SJSA1 (cell line): ENCODE measurements at regions not wholly inside any gene's neighbourhood (a gene's known extent, or its start where the extent isn't known, plus 50 kb on each side); places are given as distances from the start of the nearest gene placed in this dataset.

ENCODE experiments used
- DNase-seq, 2 experiments: peaks; one replicate each; pipeline ENCODE4 v3.0.0-alpha.2; 2015 to 2020; ENCODE audit warnings: low spot score in 2 of 2, low read depth in 1 of 2
- H3K27ac ChIP-seq: fragments of 250-450 bp; sonication (Bioruptor Pico); 2 replicates; pipeline ENCODE4 v1.5.1; 2020; ENCODE audit warnings: mild to moderate bottlenecking, moderate library complexity
- H3K27me3 ChIP-seq: fragments of 250-450 bp; sonication (Bioruptor Pico); replicated peaks from 2 replicates; pipeline ENCODE4 v1.5.1; 2020; ENCODE audit warnings: mild to moderate bottlenecking, moderate library complexity
- H3K36me3 ChIP-seq: fragments of 250-450 bp; sonication (Bioruptor Pico); 2 replicates; pipeline ENCODE4 v1.5.1; 2020; ENCODE audit warnings: mild to moderate bottlenecking
- H3K4me1 ChIP-seq: fragments of 250-450 bp; sonication (Bioruptor Pico); replicated peaks from 2 replicates; pipeline ENCODE4 v1.6.1; 2021; ENCODE audit warnings: mild to moderate bottlenecking
- H3K4me3 ChIP-seq: fragments of 250-450 bp; sonication (Bioruptor Pico); 2 replicates; pipeline ENCODE4 v1.5.1; 2020; ENCODE audit warnings: mild to moderate bottlenecking
- H3K9me3 ChIP-seq: fragments of 250-450 bp; sonication (Bioruptor Pico); replicated peaks from 2 replicates; pipeline ENCODE4 v1.5.1; 2020; ENCODE audit warnings: mild to moderate bottlenecking

DNA sequence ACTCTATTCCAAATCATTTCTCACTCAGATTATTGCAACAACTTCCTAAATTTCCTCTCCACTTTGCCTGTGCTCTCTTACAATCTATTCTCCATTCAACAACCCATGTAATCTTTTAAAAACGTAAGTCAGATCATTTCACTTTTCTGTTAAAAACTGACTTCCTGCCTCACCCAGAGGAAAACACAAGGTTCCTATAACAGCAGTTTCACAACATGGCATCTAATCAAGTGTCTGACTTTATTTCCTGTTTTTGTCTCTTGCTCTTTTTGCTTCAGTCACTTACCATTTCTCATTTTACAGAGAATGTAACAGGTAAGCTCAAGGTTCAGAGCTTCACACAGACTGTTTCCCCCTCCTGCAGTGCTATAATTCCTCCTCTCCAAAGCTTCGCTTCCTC, 560.7 kb downstream of the LRRIQ3 start:
- DNase-seq = no peak
- no peaks in the 10 kb centered on the region for H3K36me3 ChIP-seq
- H3K27ac ChIP-seq = no peak overlapping the region
- no peaks in the 10 kb centered on the region for H3K27me3 ChIP-seq
- no peak overlapping the region for H3K4me3 ChIP-seq
- no peaks in the 10 kb centered on the region for H3K4me1 ChIP-seq
- H3K9me3 ChIP-seq = no peaks in the 10 kb centered on the region

- Histone ChIP-seq H3K9me3 (no peaks in the 10 kb centered on the region), H3K4me1 (no peaks in the 10 kb centered on the region), H3K36me3 (no peaks in the 10 kb centered on the region), H3K27me3 (no peaks in the 10 kb centered on the region), H3K27ac (no peak overlapping the region), H3K4me3 (no peak overlapping the region)
- DNase-seq = peak in 1 of 2 experiments; percentile 1
Measured at GRCh38 chr1:73635021-73635420, 563.0 kb downstream of the LRRIQ3 start.

DNA sequence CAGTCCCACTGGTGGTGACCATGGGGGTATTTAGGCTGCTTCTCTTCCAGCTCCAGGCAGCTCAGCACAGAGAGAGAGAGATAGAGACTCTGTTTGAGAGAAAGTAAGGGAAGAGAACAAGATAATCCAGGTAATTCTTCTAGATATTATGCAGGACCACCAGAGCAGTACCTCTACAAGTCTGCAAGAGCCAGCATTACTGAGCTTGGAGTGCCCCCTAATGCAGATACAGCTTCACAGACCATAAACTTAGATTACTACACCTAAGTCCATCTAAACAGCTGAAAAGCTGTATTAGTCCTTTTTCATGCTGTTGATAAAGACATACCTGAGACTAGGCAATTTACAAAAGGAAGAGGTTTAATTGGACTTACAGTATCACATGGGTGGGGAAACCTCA, 570.3 kb downstream of the LRRIQ3 start:
- H3K4me3 ChIP-seq = no peak overlapping the region
- DNase-seq = no peak
- no peak overlapping the region for H3K27ac ChIP-seq
- no peaks in the 10 kb centered on the region for H3K9me3 ChIP-seq
- no peaks in the 10 kb centered on the region for H3K27me3 ChIP-seq
- no peaks in the 10 kb centered on the region for H3K36me3 ChIP-seq
- H3K4me1 ChIP-seq = no peaks in the 10 kb centered on the region

DNA sequence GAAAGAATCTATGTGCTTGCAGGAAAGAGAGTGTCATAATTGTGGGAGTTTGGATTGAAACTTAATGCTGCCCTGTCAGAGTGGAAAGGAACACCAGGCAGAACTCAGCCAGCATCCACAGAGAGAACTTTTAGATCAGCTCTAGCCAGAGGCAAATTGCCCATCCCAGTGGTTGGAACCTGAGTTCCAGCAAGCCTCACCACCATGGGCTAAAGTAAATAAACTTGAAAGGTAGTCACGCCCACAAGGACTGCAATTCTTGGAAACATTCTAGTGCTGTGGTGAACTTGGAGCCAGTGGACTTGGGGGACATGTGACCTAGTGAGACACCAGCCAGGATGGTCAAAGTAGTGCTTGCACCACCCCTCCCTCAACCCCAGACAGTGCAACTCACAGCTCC, 571.6 kb downstream of the LRRIQ3 start:
- Histone ChIP-seq H3K27me3 (no peaks in the 10 kb centered on the region), H3K27ac (no peak overlapping the region), H3K4me1 (no peaks in the 10 kb centered on the region), H3K4me3 (no peak overlapping the region), H3K9me3 (no peaks in the 10 kb centered on the region), H3K36me3 (no peaks in the 10 kb centered on the region)
- DNase-seq = no peak

GRCh38 chr1:73623946-73624345, 574.0 kb downstream of the LRRIQ3 start:
- no peaks in the 10 kb centered on the region for H3K27me3 ChIP-seq
- no peaks in the 10 kb centered on the region for H3K4me1 ChIP-seq
- H3K36me3 ChIP-seq = no peaks in the 10 kb centered on the region
- DNase-seq = no peak
- H3K9me3 ChIP-seq = no peaks in the 10 kb centered on the region
- H3K27ac ChIP-seq = no peak overlapping the region
- no peak overlapping the region for H3K4me3 ChIP-seq

- no peak for DNase-seq
- H3K27me3 ChIP-seq = no peaks in the 10 kb centered on the region
- H3K9me3 ChIP-seq = no peaks in the 10 kb centered on the region
- no peaks in the 10 kb centered on the region for H3K36me3 ChIP-seq
- no peak overlapping the region for H3K4me3 ChIP-seq
- H3K4me1 ChIP-seq = no peaks in the 10 kb centered on the region
- H3K27ac ChIP-seq = no peak overlapping the region
Measured at GRCh38 chr1:73617145-73617544, 580.8 kb downstream of the LRRIQ3 start.

GRCh38 chr1:73611681-73612080, 586.3 kb downstream of the LRRIQ3 start:
- Histone ChIP-seq H3K9me3 (no peaks in the 10 kb centered on the region), H3K4me3 (no peak overlapping the region), H3K36me3 (no peaks in the 10 kb centered on the region), H3K27me3 (no peaks in the 10 kb centered on the region), H3K27ac (no peak overlapping the region), H3K4me1 (no peaks in the 10 kb centered on the region)
- DNase-seq = no peak

GRCh38 chr1:73604739-73605138, 593.2 kb downstream of the LRRIQ3 start:
- Histone ChIP-seq H3K27me3 (no peaks in the 10 kb centered on the region), H3K9me3 (no peaks in the 10 kb centered on the region), H3K36me3 (no peaks in the 10 kb centered on the region), H3K4me1 (peaks cover 11% of the 10 kb centered on the region; the same call in 1 of the 2 replicates), H3K4me3 (no peak overlapping the region), H3K27ac (no peak overlapping the region)
- peak in 1 of 2 experiments; percentile 42 for DNase-seq

GRCh38 chr1:73604211-73604610, 593.8 kb downstream of the LRRIQ3 start:
- Histone ChIP-seq H3K9me3 (no peaks in the 10 kb centered on the region), H3K27me3 (no peaks in the 10 kb centered on the region), H3K4me1 (peaks cover 11% of the 10 kb centered on the region; the same call in 1 of the 2 replicates), H3K36me3 (no peaks in the 10 kb centered on the region), H3K27ac (no peak overlapping the region), H3K4me3 (no peak overlapping the region)
- DNase-seq = no peak

GRCh38 chr1:73593804-73594203, 604.2 kb downstream of the LRRIQ3 start:
- H3K4me1 ChIP-seq = peaks cover 20% of the 10 kb centered on the region
- peak in 1 of 2 experiments; percentile 48 for DNase-seq
- peak overlapping the region; percentile 81 for H3K27ac ChIP-seq
- H3K9me3 ChIP-seq = no peaks in the 10 kb centered on the region
- peak overlapping the region; percentile 8 for H3K4me3 ChIP-seq
- no peaks in the 10 kb centered on the region for H3K36me3 ChIP-seq
- no peaks in the 10 kb centered on the region for H3K27me3 ChIP-seq

GRCh38 chr1:73593364-73593763, 604.6 kb downstream of the LRRIQ3 start:
- DNase-seq = peak; percentile 81 to 82
- Histone ChIP-seq H3K4me1 (peaks cover 20% of the 10 kb centered on the region), H3K27me3 (no peaks in the 10 kb centered on the region), H3K27ac (peak overlapping the region; percentile 81), H3K9me3 (no peaks in the 10 kb centered on the region), H3K36me3 (no peaks in the 10 kb centered on the region), H3K4me3 (peak overlapping the region; percentile 8)

DNA sequence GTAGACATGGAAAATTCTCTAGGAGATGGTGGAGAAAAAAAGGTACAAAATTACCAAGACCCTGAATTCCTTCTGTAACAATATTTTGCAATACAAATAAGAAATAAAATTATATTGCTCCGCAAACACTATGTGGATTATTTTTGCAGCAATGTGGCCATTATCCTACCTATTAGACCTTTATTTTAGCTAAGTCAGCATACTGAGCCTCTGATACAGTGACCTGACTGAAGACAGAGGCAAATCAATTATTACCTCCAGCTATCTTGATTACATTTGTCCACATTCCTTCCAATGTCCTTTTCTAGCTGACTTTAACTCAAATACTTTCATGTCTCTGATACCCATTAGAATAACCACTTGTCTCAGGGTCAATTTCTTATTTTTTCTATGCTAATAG, 610.9 kb downstream of the LRRIQ3 start:
- H3K4me1 ChIP-seq = no peaks in the 10 kb centered on the region
- DNase-seq = no peak
- no peaks in the 10 kb centered on the region for H3K36me3 ChIP-seq
- H3K27me3 ChIP-seq = no peaks in the 10 kb centered on the region; the same call in 1 of the 2 replicates
- no peak overlapping the region for H3K27ac ChIP-seq
- no peak overlapping the region for H3K4me3 ChIP-seq
- H3K9me3 ChIP-seq = no peaks in the 10 kb centered on the region

DNA sequence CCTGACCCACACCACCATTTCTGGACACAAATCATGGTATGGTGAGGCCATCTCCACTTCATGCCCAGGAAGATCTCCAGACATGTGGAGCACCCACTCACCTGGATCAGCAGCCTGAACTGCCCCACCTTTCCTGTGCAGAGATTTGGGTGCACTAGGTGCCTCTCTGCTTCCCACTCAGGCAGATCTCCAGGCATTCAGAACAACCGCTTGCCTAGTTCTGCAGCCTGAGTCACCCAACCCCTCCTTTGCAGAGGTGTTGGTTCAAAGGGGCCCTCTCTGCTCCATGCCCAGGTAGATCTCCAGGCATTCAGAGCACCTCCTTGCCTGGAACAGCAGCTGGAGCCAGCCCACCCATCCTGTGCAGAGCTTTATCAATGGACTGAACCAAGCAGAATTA, 620.8 kb downstream of the LRRIQ3 start:
- Histone ChIP-seq H3K4me3 (no peak overlapping the region), H3K27me3 (no peaks in the 10 kb centered on the region), H3K36me3 (no peaks in the 10 kb centered on the region), H3K4me1 (no peaks in the 10 kb centered on the region), H3K27ac (no peak overlapping the region), H3K9me3 (no peaks in the 10 kb centered on the region)
- DNase-seq = no peak

GRCh38 chr1:73576083-73576482, 621.9 kb downstream of the LRRIQ3 start:
- H3K36me3 ChIP-seq = no peaks in the 10 kb centered on the region
- H3K27me3 ChIP-seq = no peaks in the 10 kb centered on the region
- H3K9me3 ChIP-seq = no peaks in the 10 kb centered on the region
- H3K4me1 ChIP-seq = no peaks in the 10 kb centered on the region
- H3K4me3 ChIP-seq = no peak overlapping the region
- no peak for DNase-seq
- H3K27ac ChIP-seq = no peak overlapping the region

- H3K4me1 ChIP-seq = no peaks in the 10 kb centered on the region
- H3K27ac ChIP-seq = no peak overlapping the region
- DNase-seq = no peak
- H3K36me3 ChIP-seq = no peaks in the 10 kb centered on the region
- no peak overlapping the region for H3K4me3 ChIP-seq
- H3K9me3 ChIP-seq = no peaks in the 10 kb centered on the region
- H3K27me3 ChIP-seq = no peaks in the 10 kb centered on the region
Measured at GRCh38 chr1:73564294-73564693, 633.7 kb downstream of the LRRIQ3 start.
